Mesendoderm (in vitro differentiated cells): ENCODE measurements at regions not wholly inside any gene's neighbourhood (a gene's known extent, or its start where the extent isn't known, plus 50 kb on each side); places are given as distances from the start of the nearest gene placed in this dataset.

ENCODE experiments used
- DNase-seq: peaks from one replicate; pipeline ENCODE4 v3.0.0; 2013
- H2AK5ac ChIP-seq: 2 replicates; pipeline ENCODE4 v1.6.1; 2013; ENCODE audit warnings: low read length, inconsistent platforms
- H2BK120ac ChIP-seq: 2 replicates; pipeline ENCODE4 v1.6.1; 2013; ENCODE audit warnings: low read depth, mild to moderate bottlenecking, low read length, moderate library complexity, mixed read lengths
- H2BK15ac ChIP-seq: replicated peaks from 2 replicates; pipeline ENCODE4 v1.6.1; 2013; ENCODE audit warnings: low read depth, mild to moderate bottlenecking, moderate library complexity
- H2BK5ac ChIP-seq: 2 replicates; pipeline ENCODE4 v1.6.1; 2013; ENCODE audit warnings: low read length, inconsistent platforms
- H3K18ac ChIP-seq: 2 replicates; pipeline ENCODE4 v1.6.1; 2013; ENCODE audit warnings: mild to moderate bottlenecking, low read length, mixed read lengths
- H3K23ac ChIP-seq: one replicate; pipeline ENCODE4 v1.6.1; 2013; ENCODE audit warnings: low read length
- H3K27ac ChIP-seq: 2 replicates; pipeline ENCODE4 v1.5.1; 2013; ENCODE audit warnings: low read depth, mild to moderate bottlenecking, inconsistent platforms, low read length, moderate library complexity
- H3K27me3 ChIP-seq: 2 replicates; pipeline ENCODE4 v1.6.1; 2013; ENCODE audit warnings: low read length, control low read depth, mild to moderate bottlenecking, inconsistent platforms; ENCODE audit not compliant: insufficient read depth, poor library complexity
- H3K36me3 ChIP-seq: 2 replicates; pipeline ENCODE4 v1.6.1; 2013; ENCODE audit warnings: low read length, inconsistent platforms; ENCODE audit not compliant: control insufficient read depth, insufficient read depth
- H3K4ac ChIP-seq: one replicate; pipeline ENCODE4 v1.6.1; 2013; ENCODE audit warnings: low read depth, mild to moderate bottlenecking, low read length, moderate library complexity
- H3K4me1 ChIP-seq: 2 replicates; pipeline ENCODE4 v1.6.1; 2013; ENCODE audit warnings: low read depth, low read length, inconsistent platforms; ENCODE audit not compliant: control insufficient read depth
- H3K4me2 ChIP-seq: 2 replicates; pipeline ENCODE4 v1.6.1; 2013; ENCODE audit warnings: low read length
- H3K4me3 ChIP-seq: 2 replicates; pipeline ENCODE4 v1.5.1; 2013; ENCODE audit warnings: mild to moderate bottlenecking, low read length
- H3K56ac ChIP-seq: one replicate; pipeline ENCODE4 v1.6.1; 2013; ENCODE audit warnings: low read length
- H3K79me1 ChIP-seq: 2 replicates; pipeline ENCODE4 v1.6.1; 2013; ENCODE audit warnings: low read length, inconsistent platforms
- H3K79me2 ChIP-seq: 2 replicates; pipeline ENCODE4 v1.6.1; 2013; ENCODE audit warnings: mild to moderate bottlenecking, low read length; ENCODE audit not compliant: control insufficient read depth, insufficient read depth
- H3K9ac ChIP-seq: 2 replicates; pipeline ENCODE4 v1.6.1; 2013; ENCODE audit warnings: low read length, inconsistent platforms
- H4K5ac ChIP-seq: one replicate; pipeline ENCODE4 v1.6.1; 2013; ENCODE audit warnings: low read length
- H4K8ac ChIP-seq: one replicate; pipeline ENCODE4 v1.6.1; 2013; ENCODE audit warnings: low read depth, mild to moderate bottlenecking, control low read depth, low read length, moderate library complexity
- WGBS: extraction: QIAGEN DNeasy Blood & Tissue Kit; methylation state at CpG from one replicate; pipeline ENCODE4 v1.1.7; 2013; ENCODE audit warnings: low lambda C conversion rate, missing lambda C conversion rate; ENCODE audit not compliant: insufficient coverage; ENCODE audit errors: extremely low coverage; 5-methylcytosine and 5-hydroxymethylcytosine counted together

- no peaks in the 10 kb centered on the region for H3K36me3 ChIP-seq
- no peak overlapping the region for H3K9ac ChIP-seq
- no peak overlapping the region for H3K23ac ChIP-seq
- no peak for DNase-seq
- H2AK5ac ChIP-seq, result no peak overlapping the region
- H3K4ac ChIP-seq, result no peak overlapping the region
- no peak overlapping the region for H3K18ac ChIP-seq
- H3K79me1 ChIP-seq, result no peaks in the 10 kb centered on the region
- H4K5ac ChIP-seq, result no peak overlapping the region
- H3K56ac ChIP-seq, result no peak overlapping the region
- no peak overlapping the region for H3K4me2 ChIP-seq
- H2BK5ac ChIP-seq, result no peak overlapping the region
- H3K79me2 ChIP-seq, result no peaks in the 10 kb centered on the region
- no peak overlapping the region for H3K27ac ChIP-seq
- H4K8ac ChIP-seq, result no peak overlapping the region
- no peaks in the 10 kb centered on the region for H3K27me3 ChIP-seq
- no peak overlapping the region for H2BK120ac ChIP-seq
- no peak overlapping the region for H3K4me3 ChIP-seq
- no peaks in the 10 kb centered on the region for H3K4me1 ChIP-seq
- H2BK15ac ChIP-seq, result no peak overlapping the region
- no CpG with 5 or more reads among the region's 4 CpGs for WGBS
Observed at GRCh38 chr9:135017899-135018298, 69.6 kb upstream of the OLFM1 start.

GRCh38 chr9:135018306-135018915 lies 69.1 kb upstream of the OLFM1 start:
- Histone ChIP-seq H3K79me1 (no peaks in the 10 kb centered on the region), H4K5ac (no peak overlapping the region), H4K8ac (no peak overlapping the region), H3K4ac (no peak overlapping the region), H2BK5ac (no peak overlapping the region), H2BK120ac (no peak overlapping the region), H3K9ac (no peak overlapping the region), H3K79me2 (no peaks in the 10 kb centered on the region), H3K27ac (no peak overlapping the region), H3K23ac (no peak overlapping the region), H3K18ac (no peak overlapping the region), H3K4me3 (no peak overlapping the region), H2BK15ac (no peak overlapping the region), H3K4me2 (no peak overlapping the region), H3K4me1 (no peaks in the 10 kb centered on the region), H3K36me3 (no peaks in the 10 kb centered on the region), H3K27me3 (no peaks in the 10 kb centered on the region), H2AK5ac (no peak overlapping the region), H3K56ac (no peak overlapping the region)
- DNase-seq, result no peak
- WGBS, result no CpG with 5 or more reads among the region's 13 CpGs

DNA sequence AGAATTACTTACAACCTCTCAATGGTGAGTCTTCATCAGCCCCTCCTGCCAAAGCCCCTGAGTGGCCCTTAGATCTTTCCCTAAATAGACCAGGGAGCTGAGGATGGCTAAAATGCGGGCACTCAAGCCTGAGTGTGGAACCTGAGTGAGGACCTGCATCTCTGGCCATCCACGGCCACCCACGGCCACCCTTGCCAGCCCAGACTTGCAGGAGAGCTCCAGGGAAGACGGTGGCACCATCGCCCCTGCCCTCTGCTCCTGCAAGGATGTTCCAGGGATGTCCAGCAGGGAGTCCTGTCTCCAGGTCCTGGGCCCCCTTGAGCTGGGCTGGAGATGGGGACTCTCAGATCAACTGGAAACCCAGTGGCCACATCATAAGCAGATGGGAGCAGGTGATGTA lies 68.2 kb upstream of the OLFM1 start:
- WGBS, result no CpG with 5 or more reads among the region's 5 CpGs

DNA sequence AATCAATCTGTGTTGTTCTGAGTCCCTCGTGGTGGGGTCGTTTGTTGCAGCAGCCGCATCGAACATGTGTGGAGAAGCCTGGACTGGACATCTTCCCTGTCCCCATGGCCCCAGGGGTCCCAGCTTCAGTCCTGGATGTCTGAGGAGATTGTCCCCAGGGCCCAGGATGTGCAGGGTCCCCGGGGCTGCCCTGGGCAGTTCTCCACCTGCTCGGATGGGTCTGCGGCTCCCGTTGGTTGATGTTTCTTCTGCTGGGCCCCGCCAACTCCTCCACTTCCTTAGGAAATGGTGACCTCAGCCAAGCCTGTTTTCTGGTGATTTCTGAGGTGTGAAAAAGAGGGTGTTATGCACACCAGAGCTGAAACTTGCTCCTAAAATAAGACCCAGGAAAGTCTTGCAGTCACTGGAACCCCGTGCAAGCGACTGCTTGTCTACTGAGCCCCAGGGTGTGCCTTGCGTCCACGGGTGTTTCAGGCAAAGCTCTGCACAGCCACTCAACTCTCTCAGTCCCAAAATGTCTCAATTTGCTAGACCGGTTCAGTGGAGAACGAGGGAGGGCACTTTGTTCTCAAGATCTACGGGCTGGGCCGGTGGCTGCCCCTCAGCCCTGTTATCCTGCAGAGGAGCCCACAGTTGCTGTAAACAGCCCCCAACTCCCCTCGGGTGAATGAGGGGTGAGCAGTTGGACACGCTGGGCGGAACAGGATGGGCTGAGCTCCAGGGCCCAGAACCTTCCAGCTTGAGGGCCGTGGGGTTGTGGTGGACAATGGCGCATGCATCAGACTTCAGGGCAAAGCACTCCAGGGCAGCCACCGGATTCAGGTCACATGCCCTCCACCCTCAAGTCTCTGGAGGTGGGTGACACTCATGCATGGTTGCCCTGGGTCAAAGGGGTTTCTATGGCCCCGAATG lies 66.7 kb upstream of the OLFM1 start:
- Histone ChIP-seq H3K4me3 (no peak overlapping the region), H2AK5ac (no peak overlapping the region), H3K79me1 (no peaks in the 10 kb centered on the region), H3K79me2 (no peaks in the 10 kb centered on the region), H4K8ac (no peak overlapping the region), H3K18ac (no peak overlapping the region), H3K56ac (no peak overlapping the region), H3K4me2 (no peak overlapping the region), H3K23ac (no peak overlapping the region), H4K5ac (no peak overlapping the region), H3K4me1 (no peaks in the 10 kb centered on the region), H2BK120ac (no peak overlapping the region), H2BK5ac (no peak overlapping the region), H2BK15ac (no peak overlapping the region), H3K36me3 (no peaks in the 10 kb centered on the region), H3K27ac (no peak overlapping the region), H3K9ac (no peak overlapping the region), H3K4ac (no peak overlapping the region), H3K27me3 (no peaks in the 10 kb centered on the region)
- WGBS, result no CpG with 5 or more reads among the region's 24 CpGs
- DNase-seq, result no peak

More for the DNA sequence above, 68.2 kb upstream of the OLFM1 start:
- DNase-seq, result no peak
- H3K36me3 ChIP-seq, result no peaks in the 10 kb centered on the region
- no peak overlapping the region for H4K5ac ChIP-seq
- H3K4me3 ChIP-seq, result no peak overlapping the region
- no peak overlapping the region for H3K27ac ChIP-seq
- H3K79me1 ChIP-seq, result no peaks in the 10 kb centered on the region
- H3K18ac ChIP-seq, result no peak overlapping the region
- H3K9ac ChIP-seq, result no peak overlapping the region
- no peak overlapping the region for H2BK5ac ChIP-seq
- no peak overlapping the region for H3K4me2 ChIP-seq
- H3K79me2 ChIP-seq, result no peaks in the 10 kb centered on the region
- no peaks in the 10 kb centered on the region for H3K27me3 ChIP-seq
- no peaks in the 10 kb centered on the region for H3K4me1 ChIP-seq
- H3K23ac ChIP-seq, result no peak overlapping the region
- no peak overlapping the region for H4K8ac ChIP-seq
- H2AK5ac ChIP-seq, result no peak overlapping the region
- H3K56ac ChIP-seq, result no peak overlapping the region
- H2BK15ac ChIP-seq, result no peak overlapping the region
- no peak overlapping the region for H3K4ac ChIP-seq
- no peak overlapping the region for H2BK120ac ChIP-seq

DNA sequence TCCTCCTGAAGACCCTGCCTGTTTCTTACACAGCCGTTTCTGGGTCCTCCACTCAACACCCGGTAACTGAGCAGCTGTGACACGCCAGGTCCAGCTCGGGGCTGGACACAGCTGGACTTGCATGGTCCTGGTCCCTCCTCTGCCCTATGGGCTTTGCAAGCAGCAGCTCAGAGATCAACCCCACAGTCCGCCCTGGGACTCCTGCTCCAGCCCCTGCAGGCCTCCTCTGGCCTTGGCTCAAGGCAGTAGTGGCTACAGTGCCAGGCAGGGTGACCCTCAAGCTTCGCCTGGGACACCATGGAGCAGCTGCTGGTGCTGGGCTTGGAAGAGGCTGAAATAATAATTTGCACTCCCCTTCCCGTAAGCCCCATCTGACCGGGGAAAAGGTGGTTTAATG lies 66.1 kb upstream of the OLFM1 start:
- H3K4ac ChIP-seq, result no peak overlapping the region
- no peak overlapping the region for H2BK5ac ChIP-seq
- no peak overlapping the region for H2AK5ac ChIP-seq
- no peak overlapping the region for H3K4me3 ChIP-seq
- H3K18ac ChIP-seq, result no peak overlapping the region
- no peak overlapping the region for H4K5ac ChIP-seq
- WGBS, result no CpG with 5 or more reads among the region's 8 CpGs
- no peaks in the 10 kb centered on the region for H3K79me1 ChIP-seq
- no peaks in the 10 kb centered on the region for H3K79me2 ChIP-seq
- no peak overlapping the region for H3K23ac ChIP-seq
- H3K56ac ChIP-seq, result no peak overlapping the region
- no peaks in the 10 kb centered on the region for H3K4me1 ChIP-seq
- no peak overlapping the region for H3K9ac ChIP-seq
- H2BK15ac ChIP-seq, result no peak overlapping the region
- H3K4me2 ChIP-seq, result no peak overlapping the region
- DNase-seq, result no peak
- H3K27ac ChIP-seq, result no peak overlapping the region
- H4K8ac ChIP-seq, result no peak overlapping the region
- H3K36me3 ChIP-seq, result no peaks in the 10 kb centered on the region
- no peak overlapping the region for H2BK120ac ChIP-seq
- no peaks in the 10 kb centered on the region for H3K27me3 ChIP-seq
